ENCODE measurements at regions not wholly inside any gene's neighbourhood (a gene's known extent, or its start where the extent isn't known, plus 50 kb on each side); places are given as distances from the start of the nearest gene placed in this dataset.

DNA sequence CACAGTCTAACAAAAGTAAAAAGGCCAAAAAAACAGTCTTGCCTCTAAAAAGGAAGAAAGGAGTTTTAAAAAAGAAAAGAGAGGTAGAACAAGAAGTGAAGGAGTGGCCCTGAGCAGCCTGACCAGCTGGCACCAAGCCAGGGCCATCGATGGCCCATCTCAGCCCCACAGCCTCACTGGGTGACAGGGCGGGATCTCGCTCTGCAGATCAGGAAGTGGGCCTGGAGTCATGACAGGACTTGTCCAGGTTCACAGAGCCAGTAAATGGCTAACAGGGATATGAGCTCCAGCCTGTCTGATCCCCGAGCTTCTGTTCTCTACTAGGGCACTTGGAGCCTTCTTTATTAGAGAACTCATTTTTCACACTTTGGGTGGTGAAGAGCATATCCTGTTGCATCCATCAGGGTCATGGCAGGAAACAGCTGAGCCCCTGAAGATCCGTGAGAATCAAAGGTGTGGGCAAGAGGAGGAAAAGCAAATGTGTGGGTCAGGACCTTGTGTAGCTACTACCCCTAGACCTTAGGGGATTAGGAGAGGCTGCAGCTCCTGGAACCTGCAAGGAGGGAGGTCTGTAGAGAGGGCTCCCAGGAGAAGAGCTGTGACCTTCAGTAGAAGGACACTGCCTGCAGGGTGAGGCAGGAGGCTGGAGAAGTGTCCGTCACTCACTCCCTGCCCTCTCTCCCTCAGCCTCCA lies 299.0 kb upstream of the MSX2 start:
- no peak for DNase-seq (ENCODE audit: low read depth in 1 of 2, low spot score in 1 of 2)
- Histone ChIP-seq H3K4me3 (replicated peaks; ENCODE audit: insufficient read depth, low read length) (no peak overlapping the region), H3K27ac (replicated peaks) (no peak overlapping the region), H3K27me3 (ENCODE audit: insufficient read depth, poor library complexity, severe bottlenecking) (peaks cover 3% of the 10 kb centered on the region)
- TF ChIP-seq, protein P1, sequence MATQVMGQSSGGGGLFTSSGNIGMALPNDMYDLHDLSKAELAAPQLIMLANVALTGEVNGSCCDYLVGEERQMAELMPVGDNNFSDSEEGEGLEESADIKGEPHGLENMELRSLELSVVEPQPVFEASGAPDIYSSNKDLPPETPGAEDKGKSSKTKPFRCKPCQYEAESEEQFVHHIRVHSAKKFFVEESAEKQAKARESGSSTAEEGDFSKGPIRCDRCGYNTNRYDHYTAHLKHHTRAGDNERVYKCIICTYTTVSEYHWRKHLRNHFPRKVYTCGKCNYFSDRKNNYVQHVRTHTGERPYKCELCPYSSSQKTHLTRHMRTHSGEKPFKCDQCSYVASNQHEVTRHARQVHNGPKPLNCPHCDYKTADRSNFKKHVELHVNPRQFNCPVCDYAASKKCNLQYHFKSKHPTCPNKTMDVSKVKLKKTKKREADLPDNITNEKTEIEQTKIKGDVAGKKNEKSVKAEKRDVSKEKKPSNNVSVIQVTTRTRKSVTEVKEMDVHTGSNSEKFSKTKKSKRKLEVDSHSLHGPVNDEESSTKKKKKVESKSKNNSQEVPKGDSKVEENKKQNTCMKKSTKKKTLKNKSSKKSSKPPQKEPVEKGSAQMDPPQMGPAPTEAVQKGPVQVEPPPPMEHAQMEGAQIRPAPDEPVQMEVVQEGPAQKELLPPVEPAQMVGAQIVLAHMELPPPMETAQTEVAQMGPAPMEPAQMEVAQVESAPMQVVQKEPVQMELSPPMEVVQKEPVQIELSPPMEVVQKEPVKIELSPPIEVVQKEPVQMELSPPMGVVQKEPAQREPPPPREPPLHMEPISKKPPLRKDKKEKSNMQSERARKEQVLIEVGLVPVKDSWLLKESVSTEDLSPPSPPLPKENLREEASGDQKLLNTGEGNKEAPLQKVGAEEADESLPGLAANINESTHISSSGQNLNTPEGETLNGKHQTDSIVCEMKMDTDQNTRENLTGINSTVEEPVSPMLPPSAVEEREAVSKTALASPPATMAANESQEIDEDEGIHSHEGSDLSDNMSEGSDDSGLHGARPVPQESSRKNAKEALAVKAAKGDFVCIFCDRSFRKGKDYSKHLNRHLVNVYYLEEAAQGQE (IDR thresholded peaks at IDR 0.05; ENCODE audit: insufficient replicate concordance, low read depth) = no peak
- TF ChIP-seq POLR2AphosphoS5 (IDR thresholded peaks at IDR 0.05; ENCODE audit: low read depth) (no peak), GABPA (IDR thresholded peaks at IDR 0.05; ENCODE audit: low read depth) (no peak), SPI1 (IDR thresholded peaks at IDR 0.05; ENCODE audit: borderline replicate concordance, low read depth) (no peak)
- TF ChIP-seq, protein P2, sequence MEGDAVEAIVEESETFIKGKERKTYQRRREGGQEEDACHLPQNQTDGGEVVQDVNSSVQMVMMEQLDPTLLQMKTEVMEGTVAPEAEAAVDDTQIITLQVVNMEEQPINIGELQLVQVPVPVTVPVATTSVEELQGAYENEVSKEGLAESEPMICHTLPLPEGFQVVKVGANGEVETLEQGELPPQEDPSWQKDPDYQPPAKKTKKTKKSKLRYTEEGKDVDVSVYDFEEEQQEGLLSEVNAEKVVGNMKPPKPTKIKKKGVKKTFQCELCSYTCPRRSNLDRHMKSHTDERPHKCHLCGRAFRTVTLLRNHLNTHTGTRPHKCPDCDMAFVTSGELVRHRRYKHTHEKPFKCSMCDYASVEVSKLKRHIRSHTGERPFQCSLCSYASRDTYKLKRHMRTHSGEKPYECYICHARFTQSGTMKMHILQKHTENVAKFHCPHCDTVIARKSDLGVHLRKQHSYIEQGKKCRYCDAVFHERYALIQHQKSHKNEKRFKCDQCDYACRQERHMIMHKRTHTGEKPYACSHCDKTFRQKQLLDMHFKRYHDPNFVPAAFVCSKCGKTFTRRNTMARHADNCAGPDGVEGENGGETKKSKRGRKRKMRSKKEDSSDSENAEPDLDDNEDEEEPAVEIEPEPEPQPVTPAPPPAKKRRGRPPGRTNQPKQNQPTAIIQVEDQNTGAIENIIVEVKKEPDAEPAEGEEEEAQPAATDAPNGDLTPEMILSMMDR (IDR thresholded peaks at IDR 0.05; ENCODE audit: insufficient read depth, low read length) = no peak

DNA sequence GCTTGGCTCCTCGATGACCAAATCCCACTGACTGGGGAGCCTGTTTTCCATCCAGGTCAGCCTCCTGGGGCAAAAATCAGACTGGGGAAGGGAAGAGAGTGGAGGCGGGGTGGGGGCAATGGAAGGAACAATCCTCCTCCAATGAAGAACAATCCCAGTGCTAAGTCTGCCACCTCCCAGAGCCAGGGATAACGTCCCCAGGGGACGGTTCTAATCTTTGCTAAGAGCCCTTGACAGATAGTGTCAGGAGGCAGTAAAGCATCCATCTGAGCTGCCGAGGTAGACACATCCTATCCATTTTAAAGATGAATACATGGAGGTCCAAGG lies 298.5 kb upstream of the MSX2 start:
- TF ChIP-seq POLR2AphosphoS5 (IDR thresholded peaks at IDR 0.05; ENCODE audit: low read depth) (no peak), GABPA (IDR thresholded peaks at IDR 0.05; ENCODE audit: low read depth) (no peak)
- TF ChIP-seq, protein P1 (IDR thresholded peaks at IDR 0.05; ENCODE audit: insufficient replicate concordance, low read depth) = no peak
- TF ChIP-seq, protein P2 (IDR thresholded peaks at IDR 0.05; ENCODE audit: insufficient read depth, low read length) = no peak
- no peak overlapping the region for H3K4me3 ChIP-seq (replicated peaks; ENCODE audit: insufficient read depth, low read length)
- no peak for DNase-seq (ENCODE audit: low read depth in 1 of 2, low spot score in 1 of 2)
- no peak overlapping the region for H3K27ac ChIP-seq (replicated peaks)
- H3K27me3 ChIP-seq (ENCODE audit: insufficient read depth, poor library complexity, severe bottlenecking) = peaks cover 3% of the 10 kb centered on the region

DNA sequence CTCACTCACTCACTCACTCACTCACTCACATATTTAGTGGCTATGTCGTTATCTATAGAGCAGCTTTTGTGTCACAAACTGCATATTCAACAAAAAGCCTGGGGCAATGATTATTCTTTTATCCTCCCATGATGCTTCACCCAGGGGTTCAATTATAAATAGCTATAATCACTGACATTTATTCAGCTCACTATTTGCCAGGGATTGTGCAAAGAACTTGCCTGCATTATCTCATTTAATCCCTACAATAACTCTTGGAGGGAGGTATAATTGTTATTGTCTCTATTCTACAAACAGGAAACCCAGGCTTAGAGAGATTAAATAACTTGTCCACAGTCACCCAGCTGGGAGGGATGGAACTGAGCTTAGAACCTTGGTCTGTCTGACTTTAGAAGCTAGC lies 298.0 kb upstream of the MSX2 start:
- TF ChIP-seq POLR2AphosphoS5 (IDR thresholded peaks at IDR 0.05; ENCODE audit: low read depth) = no peak
- TF ChIP-seq, protein P1 (IDR thresholded peaks at IDR 0.05; ENCODE audit: insufficient replicate concordance, low read depth) = no peak
- TF ChIP-seq GABPA (IDR thresholded peaks at IDR 0.05; ENCODE audit: low read depth) = no peak
- TF ChIP-seq, protein P2 (IDR thresholded peaks at IDR 0.05; ENCODE audit: insufficient read depth, low read length) = no peak
- TF ChIP-seq SPI1 (IDR thresholded peaks at IDR 0.05; ENCODE audit: borderline replicate concordance, low read depth) = no peak
- no peak for DNase-seq (ENCODE audit: low read depth in 1 of 2, low spot score in 1 of 2)
- Histone ChIP-seq H3K4me3 (replicated peaks; ENCODE audit: insufficient read depth, low read length) (no peak overlapping the region), H3K27ac (replicated peaks) (no peak overlapping the region), H3K27me3 (ENCODE audit: insufficient read depth, poor library complexity, severe bottlenecking) (peaks cover 3% of the 10 kb centered on the region)
